ENCODE measurements at regions not wholly inside any gene's neighbourhood (a gene's known extent, or its start where the extent isn't known, plus 50 kb on each side); places are given as distances from the start of the nearest gene placed in this dataset.

GRCh38 chr2:60044484-60044883 is 509.0 kb downstream of the BCL11A start:
- ATAC-seq = no peak

GRCh38 chr2:60042023-60042422 is 511.4 kb downstream of the BCL11A start:
- Mint-ChIP-seq H3K4me1 (ENCODE audit: low read depth) (no peaks in the 10 kb centered on the region), H3K4me3 (no peak overlapping the region), H3K9me3 (peaks cover 6% of the 10 kb centered on the region), H3K27me3 (ENCODE audit: low read depth) (no peaks in the 10 kb centered on the region), H3K36me3 (ENCODE audit: insufficient read depth) (no peaks in the 10 kb centered on the region)
- DNase-seq = no peak
- ATAC-seq = no peak

More at GRCh38 chr2:60044484-60044883, 509.0 kb downstream of the BCL11A start:
- H3K4me1 Mint-ChIP-seq (ENCODE audit: low read depth) = no peaks in the 10 kb centered on the region
- no peaks in the 10 kb centered on the region for H3K36me3 Mint-ChIP-seq (ENCODE audit: insufficient read depth)
- no peak overlapping the region for H3K4me3 Mint-ChIP-seq
- H3K27me3 Mint-ChIP-seq (ENCODE audit: low read depth) = no peaks in the 10 kb centered on the region
- H3K9me3 Mint-ChIP-seq = peaks cover 6% of the 10 kb centered on the region
- DNase-seq = no peak

- no peak overlapping the region for H3K4me3 Mint-ChIP-seq
- H3K27me3 Mint-ChIP-seq (ENCODE audit: low read depth) = peaks cover 1% of the 10 kb centered on the region
- DNase-seq = no peak
- H3K4me1 Mint-ChIP-seq (ENCODE audit: low read depth) = no peaks in the 10 kb centered on the region
- ATAC-seq = no peak
- no peaks in the 10 kb centered on the region for H3K36me3 Mint-ChIP-seq (ENCODE audit: insufficient read depth)
- H3K9me3 Mint-ChIP-seq = peaks cover 24% of the 10 kb centered on the region
These were observed 520.1 kb downstream of the BCL11A start for GRCh38 chr2:60033325-60033724.

- Mint-ChIP-seq H3K36me3 (ENCODE audit: insufficient read depth) (no peaks in the 10 kb centered on the region), H3K4me1 (ENCODE audit: low read depth) (no peaks in the 10 kb centered on the region), H3K27me3 (ENCODE audit: low read depth) (peaks cover 4% of the 10 kb centered on the region), H3K4me3 (no peak overlapping the region), H3K9me3 (peaks cover 24% of the 10 kb centered on the region)
- ATAC-seq = no peak
- DNase-seq = no peak
These were observed 523.9 kb downstream of the BCL11A start for GRCh38 chr2:60029566-60029883.

- Mint-ChIP-seq H3K27me3 (ENCODE audit: low read depth) (peaks cover 4% of the 10 kb centered on the region), H3K36me3 (ENCODE audit: insufficient read depth) (no peaks in the 10 kb centered on the region), H3K4me3 (no peak overlapping the region), H3K9me3 (peaks cover 24% of the 10 kb centered on the region), H3K4me1 (ENCODE audit: low read depth) (no peaks in the 10 kb centered on the region)
- no peak for ATAC-seq
- DNase-seq = no peak
These were observed 524.4 kb downstream of the BCL11A start for GRCh38 chr2:60028849-60029565.

- Mint-ChIP-seq H3K4me1 (ENCODE audit: low read depth) (no peaks in the 10 kb centered on the region), H3K36me3 (ENCODE audit: insufficient read depth) (no peaks in the 10 kb centered on the region), H3K9me3 (peaks cover 7% of the 10 kb centered on the region), H3K27me3 (ENCODE audit: low read depth) (peaks cover 9% of the 10 kb centered on the region), H3K4me3 (no peak overlapping the region)
- no peak for ATAC-seq
- no peak for DNase-seq
These were observed 528.0 kb downstream of the BCL11A start for GRCh38 chr2:60025496-60025895.

- ATAC-seq (no peak), DNase-seq (no peak)
- Mint-ChIP-seq H3K4me3 (no peak overlapping the region), H3K27me3 (ENCODE audit: low read depth) (peaks cover 11% of the 10 kb centered on the region), H3K9me3 (peaks cover 8% of the 10 kb centered on the region), H3K36me3 (ENCODE audit: insufficient read depth) (no peaks in the 10 kb centered on the region), H3K4me1 (ENCODE audit: low read depth) (no peaks in the 10 kb centered on the region)
These were observed 530.0 kb downstream of the BCL11A start for GRCh38 chr2:60023256-60023985.

GRCh38 chr2:60007671-60008070 is 545.8 kb downstream of the BCL11A start:
- H3K27me3 Mint-ChIP-seq (ENCODE audit: low read depth) = no peaks in the 10 kb centered on the region
- H3K4me1 Mint-ChIP-seq (ENCODE audit: low read depth) = no peaks in the 10 kb centered on the region
- ATAC-seq (no peak), DNase-seq (no peak)
- H3K36me3 Mint-ChIP-seq (ENCODE audit: insufficient read depth) = no peaks in the 10 kb centered on the region
- H3K9me3 Mint-ChIP-seq = peaks cover 5% of the 10 kb centered on the region
- H3K4me3 Mint-ChIP-seq = no peak overlapping the region

- Mint-ChIP-seq H3K4me3 (no peak overlapping the region), H3K36me3 (ENCODE audit: insufficient read depth) (no peaks in the 10 kb centered on the region), H3K27me3 (ENCODE audit: low read depth) (no peaks in the 10 kb centered on the region), H3K9me3 (no peaks in the 10 kb centered on the region), H3K4me1 (ENCODE audit: low read depth) (no peaks in the 10 kb centered on the region)
- no peak for ATAC-seq
- DNase-seq = no peak
These were observed 550.4 kb downstream of the BCL11A start for GRCh38 chr2:60003076-60003475.

- no peak for ATAC-seq
- no peaks in the 10 kb centered on the region for H3K9me3 Mint-ChIP-seq
- H3K27me3 Mint-ChIP-seq (ENCODE audit: low read depth) = no peaks in the 10 kb centered on the region
- no peak for DNase-seq
- H3K4me3 Mint-ChIP-seq = no peak overlapping the region
- H3K36me3 Mint-ChIP-seq (ENCODE audit: insufficient read depth) = no peaks in the 10 kb centered on the region
- H3K4me1 Mint-ChIP-seq (ENCODE audit: low read depth) = no peaks in the 10 kb centered on the region
These were observed 551.1 kb downstream of the BCL11A start for GRCh38 chr2:60002183-60002867.

GRCh38 chr2:60000686-60001085 is 552.8 kb downstream of the BCL11A start:
- Mint-ChIP-seq H3K36me3 (ENCODE audit: insufficient read depth) (no peaks in the 10 kb centered on the region), H3K4me3 (no peak overlapping the region), H3K4me1 (ENCODE audit: low read depth) (no peaks in the 10 kb centered on the region), H3K9me3 (no peaks in the 10 kb centered on the region), H3K27me3 (ENCODE audit: low read depth) (no peaks in the 10 kb centered on the region)
- ATAC-seq (no peak), DNase-seq (no peak)

- no peaks in the 10 kb centered on the region for H3K27me3 Mint-ChIP-seq (ENCODE audit: low read depth)
- H3K4me3 Mint-ChIP-seq = no peak overlapping the region
- no peak for DNase-seq
- no peaks in the 10 kb centered on the region for H3K36me3 Mint-ChIP-seq (ENCODE audit: insufficient read depth)
- no peaks in the 10 kb centered on the region for H3K9me3 Mint-ChIP-seq
- H3K4me1 Mint-ChIP-seq (ENCODE audit: low read depth) = no peaks in the 10 kb centered on the region
- no peak for ATAC-seq
These were observed 555.1 kb downstream of the BCL11A start for GRCh38 chr2:59998324-59998723.

- no peak for DNase-seq
- no peaks in the 10 kb centered on the region for H3K4me1 Mint-ChIP-seq (ENCODE audit: low read depth)
- no peaks in the 10 kb centered on the region for H3K36me3 Mint-ChIP-seq (ENCODE audit: insufficient read depth)
- H3K4me3 Mint-ChIP-seq = no peak overlapping the region
- no peak for ATAC-seq
- H3K9me3 Mint-ChIP-seq = no peaks in the 10 kb centered on the region
- H3K27me3 Mint-ChIP-seq (ENCODE audit: low read depth) = no peaks in the 10 kb centered on the region
These were observed 556.1 kb downstream of the BCL11A start for GRCh38 chr2:59997371-59997770.

GRCh38 chr2:59996855-59997254 is 556.6 kb downstream of the BCL11A start:
- ATAC-seq = no peak
- no peaks in the 10 kb centered on the region for H3K4me1 Mint-ChIP-seq (ENCODE audit: low read depth)
- DNase-seq = no peak
- no peak overlapping the region for H3K4me3 Mint-ChIP-seq
- H3K9me3 Mint-ChIP-seq = no peaks in the 10 kb centered on the region
- no peaks in the 10 kb centered on the region for H3K27me3 Mint-ChIP-seq (ENCODE audit: low read depth)
- H3K36me3 Mint-ChIP-seq (ENCODE audit: insufficient read depth) = no peaks in the 10 kb centered on the region

- H3K36me3 Mint-ChIP-seq (ENCODE audit: insufficient read depth) = no peaks in the 10 kb centered on the region
- H3K9me3 Mint-ChIP-seq = no peaks in the 10 kb centered on the region
- DNase-seq (no peak), ATAC-seq (no peak)
- H3K4me1 Mint-ChIP-seq (ENCODE audit: low read depth) = no peaks in the 10 kb centered on the region
- H3K4me3 Mint-ChIP-seq = no peak overlapping the region
- H3K27me3 Mint-ChIP-seq (ENCODE audit: low read depth) = no peaks in the 10 kb centered on the region
These were observed 559.7 kb downstream of the BCL11A start for GRCh38 chr2:59993726-59994125.

Data from activated T-cell treated with anti-CD3 and anti-CD28 coated beads, Interleukin-2, amount 50 U/mL, for 4 hours (primary cell).